Stimulated activated CD4-positive, alpha-beta T cell treated with anti-CD3 and anti-CD28 coated beads, TNF-alpha, amount 100 ng/mL, for 4 hours (primary cell): ENCODE measurements at regions not wholly inside any gene's neighbourhood (a gene's known extent, or its start where the extent isn't known, plus 50 kb on each side); places are given as distances from the start of the nearest gene placed in this dataset.
A peak's percentile ranks its signal among the peaks of the same experiment; 100 is the strongest.

Experiments used
- DNase-seq, 3 experiments: peaks; one replicate each; pipeline ENCODE4 v3.0.0-alpha.2; 2020; ENCODE audit warnings: low read depth in 3 of 3

- DNase-seq = no peak
Measured at GRCh38 chr10:118835682-118836326, 81.0 kb upstream of the CACUL1 start.

GRCh38 chr10:118838364-118838763 is 83.6 kb upstream of the CACUL1 start:
- DNase-seq = no peak

- no peak for DNase-seq
Measured at GRCh38 chr10:118839348-118839747, 84.6 kb upstream of the CACUL1 start.

GRCh38 chr10:118840071-118840775 is 85.5 kb upstream of the CACUL1 start:
- DNase-seq = peak in 2 of 3 experiments; percentile 7 to 13

- no peak for DNase-seq
Measured at GRCh38 chr10:118840776-118841468, 86.2 kb upstream of the CACUL1 start.

GRCh38 chr10:118841881-118842605 is 87.3 kb upstream of the CACUL1 start:
- no peak for DNase-seq

GRCh38 chr10:118842843-118843624 is 88.3 kb upstream of the CACUL1 start:
- no peak for DNase-seq

- no peak for DNase-seq
Measured at GRCh38 chr10:118843647-118844265, 89.0 kb upstream of the CACUL1 start.

- DNase-seq = no peak
Measured at GRCh38 chr10:118844731-118845521, 90.2 kb upstream of the CACUL1 start.

- no peak for DNase-seq
Measured at GRCh38 chr10:118845776-118846175, 91.0 kb upstream of the CACUL1 start.

GRCh38 chr10:118850418-118851061 is 95.8 kb upstream of the CACUL1 start:
- DNase-seq = peak; percentile 21 to 51 (median 41)

- no peak for DNase-seq
Measured at GRCh38 chr10:118851062-118852035, 96.6 kb upstream of the CACUL1 start.

- DNase-seq = no peak
Measured at GRCh38 chr10:118853916-118854315, 99.1 kb upstream of the CACUL1 start.

GRCh38 chr10:118856106-118856505 is 101.3 kb upstream of the CACUL1 start:
- DNase-seq = no peak

GRCh38 chr10:118865998-118866693 is 111.4 kb upstream of the CACUL1 start:
- DNase-seq = no peak

GRCh38 chr10:118867768-118868167 is 113.0 kb upstream of the CACUL1 start:
- DNase-seq = no peak

- DNase-seq = no peak
Measured at GRCh38 chr10:118868589-118868988, 113.8 kb upstream of the CACUL1 start.
